ENCODE measurements at regions not wholly inside any gene's neighbourhood (a gene's known extent, or its start where the extent isn't known, plus 50 kb on each side); places are given as distances from the start of the nearest gene placed in this dataset.

DNA sequence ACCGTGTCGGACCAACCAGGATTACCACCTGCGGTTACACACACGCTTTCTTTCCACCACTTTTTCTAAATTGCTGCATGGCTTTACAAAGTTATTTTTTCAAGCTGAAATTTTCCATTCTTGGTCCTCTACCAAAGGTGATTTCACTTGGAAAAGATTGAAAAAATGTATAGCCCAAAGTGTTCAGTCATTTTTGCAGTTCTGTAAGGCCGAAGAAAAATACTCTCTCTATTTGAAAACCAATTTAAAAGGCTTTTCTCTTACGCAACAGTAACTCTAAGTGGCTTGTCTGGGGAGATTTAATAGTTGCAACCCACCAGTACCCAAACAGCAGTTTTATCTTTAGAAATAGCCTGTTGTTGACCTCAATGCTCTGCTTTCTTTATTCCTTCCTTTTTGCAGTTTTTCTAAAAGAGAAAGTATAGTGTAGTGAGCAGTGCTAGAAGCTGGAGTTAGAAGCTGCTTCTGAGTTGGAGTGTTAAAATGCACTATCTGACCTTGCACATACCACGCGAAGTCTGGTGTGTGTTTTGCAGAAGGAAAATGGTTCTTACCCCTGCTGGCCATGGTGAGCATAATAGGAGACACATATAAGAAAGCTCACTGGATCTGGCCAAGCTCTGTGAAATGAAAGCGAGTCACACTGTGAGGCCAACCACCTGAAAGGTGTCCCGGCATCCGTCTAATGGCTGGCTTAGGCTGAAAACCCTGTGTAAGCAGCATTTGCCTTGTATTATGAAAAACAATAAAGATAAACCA, 201.0 kb upstream of the ADRA1D start:
- Histone ChIP-seq H3K27me3 (no peaks in the 10 kb centered on the region), H3K9me3 (replicated peaks in 1 of 11) (peaks cover 0 to 8% (median 6%) of the 10 kb centered on the region in 11 experiments; a peak in 7 of 22 replicates), H3K4me3 (no peak overlapping the region), H4K20me1 (no peaks in the 10 kb centered on the region), H3K4me1 (peaks cover 0 to 15% (median 0%) of the 10 kb centered on the region in 10 experiments; a peak in 4 of 20 replicates), H3K36me3 (no peaks in the 10 kb centered on the region), H3K27ac (no peak overlapping the region), H3K4me2 (no peak overlapping the region), H3K9ac (no peak overlapping the region)
- TF ChIP-seq Cebpa-rat (IDR thresholded peaks at IDR 0.05), result peak in 2 of 11 experiments; percentile 7 to 36; a peak in 3 of 22 replicates

GRCh38 chr20:4445784-4446183, 196.7 kb upstream of the ADRA1D start:
- Histone ChIP-seq H3K27ac (no peak overlapping the region), H3K9me3 (replicated peaks in 1 of 11) (peaks cover 0 to 15% (median 6%) of the 10 kb centered on the region in 11 experiments; a peak in 7 of 22 replicates), H3K9ac (no peak overlapping the region), H3K4me1 (no peaks in the 10 kb centered on the region), H3K36me3 (no peaks in the 10 kb centered on the region), H4K20me1 (no peaks in the 10 kb centered on the region), H3K27me3 (no peaks in the 10 kb centered on the region), H3K4me2 (no peak overlapping the region), H3K4me3 (no peak overlapping the region)
- TF ChIP-seq Cebpa-rat (IDR thresholded peaks at IDR 0.05), result no peak

DNA sequence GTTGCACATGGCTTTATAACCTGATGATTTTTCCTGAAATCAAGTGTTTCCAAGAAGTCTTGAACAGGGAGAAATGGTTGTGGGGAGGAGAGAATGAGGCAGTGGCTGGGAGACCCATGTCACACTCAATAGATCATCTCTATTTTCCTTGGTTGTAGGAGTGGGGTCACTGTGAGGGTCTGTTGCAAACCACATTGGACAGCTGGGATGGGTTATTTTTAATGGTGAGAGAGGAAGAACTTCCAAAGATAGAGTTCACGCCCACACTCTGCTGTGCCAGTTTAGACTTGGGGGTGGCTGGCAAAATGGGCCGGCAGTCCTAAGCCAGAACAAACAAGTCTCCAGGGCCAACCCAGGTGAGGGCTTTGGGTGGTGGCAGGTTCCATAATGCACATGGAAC, 196.2 kb upstream of the ADRA1D start:
- Histone ChIP-seq H3K9ac (no peak overlapping the region), H3K4me2 (no peak overlapping the region), H3K36me3 (no peaks in the 10 kb centered on the region), H3K4me1 (no peaks in the 10 kb centered on the region), H3K4me3 (no peak overlapping the region), H3K27ac (no peak overlapping the region), H3K27me3 (no peaks in the 10 kb centered on the region), H3K9me3 (replicated peaks in 1 of 11) (peaks cover 0 to 15% (median 6%) of the 10 kb centered on the region in 11 experiments; a peak in 7 of 22 replicates), H4K20me1 (no peaks in the 10 kb centered on the region)
- no peak for TF ChIP-seq Cebpa-rat (IDR thresholded peaks at IDR 0.05)

GRCh38 chr20:4444404-4444803, 195.3 kb upstream of the ADRA1D start:
- Histone ChIP-seq H3K9ac (no peak overlapping the region), H3K4me1 (no peaks in the 10 kb centered on the region)

DNA sequence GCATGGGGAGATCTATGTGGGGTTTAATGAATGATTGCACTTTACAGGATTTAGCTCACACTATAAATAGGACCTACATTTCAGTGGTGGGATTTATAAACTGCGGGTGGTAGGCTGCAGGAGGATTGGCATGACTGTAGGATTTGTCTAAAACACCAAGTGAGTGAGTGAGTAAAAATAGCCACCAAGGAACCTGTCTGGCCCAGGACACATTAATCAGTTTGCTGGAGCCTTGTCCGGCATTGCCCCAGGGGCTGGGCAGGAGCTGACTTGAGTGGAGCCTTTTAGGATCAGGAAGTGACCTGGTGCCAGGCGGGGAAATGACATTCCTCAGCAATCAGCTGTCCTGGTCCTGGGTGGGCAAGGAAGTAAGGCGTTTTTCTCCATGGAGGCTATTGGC, 193.9 kb upstream of the ADRA1D start:
- Histone ChIP-seq H4K20me1 (no peaks in the 10 kb centered on the region), H3K4me2 (no peak overlapping the region), H3K9ac (no peak overlapping the region), H3K36me3 (no peaks in the 10 kb centered on the region), H3K9me3 (replicated peaks in 1 of 11) (peaks cover 0 to 15% (median 6%) of the 10 kb centered on the region in 11 experiments; a peak in 7 of 22 replicates), H3K4me3 (no peak overlapping the region), H3K27me3 (no peaks in the 10 kb centered on the region), H3K4me1 (no peaks in the 10 kb centered on the region), H3K27ac (no peak overlapping the region)
- no peak for TF ChIP-seq Cebpa-rat (IDR thresholded peaks at IDR 0.05)

More at GRCh38 chr20:4444404-4444803, 195.3 kb upstream of the ADRA1D start:
- H3K27ac ChIP-seq, result no peak overlapping the region
- no peaks in the 10 kb centered on the region for H3K36me3 ChIP-seq
- TF ChIP-seq Cebpa-rat (IDR thresholded peaks at IDR 0.05), result no peak
- H3K4me2 ChIP-seq, result no peak overlapping the region
- no peak overlapping the region for H3K4me3 ChIP-seq
- peaks cover 0 to 15% (median 6%) of the 10 kb centered on the region in 11 experiments; a peak in 7 of 22 replicates for H3K9me3 ChIP-seq (replicated peaks in 1 of 11)
- H4K20me1 ChIP-seq, result no peaks in the 10 kb centered on the region
- no peaks in the 10 kb centered on the region for H3K27me3 ChIP-seq

DNA sequence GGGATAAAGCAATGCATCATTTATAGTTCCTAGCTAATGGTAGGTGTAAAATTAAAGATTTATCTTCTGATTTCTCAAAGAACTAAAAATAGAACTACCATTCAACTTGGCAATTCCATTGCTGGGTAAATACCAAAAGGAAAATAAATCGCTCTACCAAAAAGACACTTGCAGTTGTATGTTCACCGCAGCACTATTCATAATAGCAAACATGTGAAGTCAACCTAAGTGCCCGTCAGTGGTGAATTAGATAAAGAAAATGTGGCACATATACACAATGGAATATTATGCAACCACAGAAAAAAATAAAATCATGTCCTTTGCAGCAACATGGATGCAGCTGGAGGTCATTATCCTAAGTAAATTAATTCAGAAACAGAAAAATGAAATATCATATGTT, 192.8 kb upstream of the ADRA1D start:
- H3K9me3 ChIP-seq (replicated peaks in 1 of 11), result peaks cover 0 to 13% (median 4%) of the 10 kb centered on the region in 11 experiments; a peak in 7 of 22 replicates
- H3K4me2 ChIP-seq, result no peak overlapping the region
- no peak for TF ChIP-seq Cebpa-rat (IDR thresholded peaks at IDR 0.05)
- H4K20me1 ChIP-seq, result no peaks in the 10 kb centered on the region
- no peaks in the 10 kb centered on the region for H3K27me3 ChIP-seq
- no peak overlapping the region for H3K27ac ChIP-seq
- H3K4me1 ChIP-seq, result no peaks in the 10 kb centered on the region; a peak in 1 of 20 replicates
- no peaks in the 10 kb centered on the region for H3K36me3 ChIP-seq
- no peak overlapping the region for H3K4me3 ChIP-seq
- no peak overlapping the region for H3K9ac ChIP-seq

DNA sequence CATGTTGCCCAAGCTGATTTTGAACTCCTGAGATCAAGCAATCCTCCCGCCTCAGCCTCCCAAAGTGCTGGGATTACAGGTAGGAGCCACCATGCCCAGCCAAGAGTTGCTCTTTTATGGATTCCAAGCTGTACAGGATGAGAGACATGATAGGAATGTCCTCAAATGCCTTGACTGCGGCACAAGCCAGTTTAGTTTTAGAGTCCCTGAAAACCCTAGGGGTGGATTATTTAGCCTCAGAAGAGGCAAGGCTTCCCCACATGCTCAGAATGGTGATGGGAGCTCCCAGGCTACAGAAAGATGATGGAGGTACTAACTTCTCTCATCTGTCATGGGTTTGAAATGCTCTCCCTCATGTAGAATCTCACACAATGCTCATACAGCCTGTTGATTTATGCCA, 192.1 kb upstream of the ADRA1D start:
- Histone ChIP-seq H3K27me3 (no peaks in the 10 kb centered on the region), H4K20me1 (no peaks in the 10 kb centered on the region), H3K4me2 (no peak overlapping the region), H3K4me3 (no peak overlapping the region), H3K36me3 (no peaks in the 10 kb centered on the region), H3K9me3 (replicated peaks in 1 of 11) (peaks cover 0 to 8% (median 0%) of the 10 kb centered on the region in 11 experiments; a peak in 1 of 22 replicates), H3K4me1 (peaks cover 0 to 4% (median 0%) of the 10 kb centered on the region in 10 experiments; a peak in 2 of 20 replicates), H3K27ac (no peak overlapping the region), H3K9ac (no peak overlapping the region)
- no peak for TF ChIP-seq Cebpa-rat (IDR thresholded peaks at IDR 0.05)

DNA sequence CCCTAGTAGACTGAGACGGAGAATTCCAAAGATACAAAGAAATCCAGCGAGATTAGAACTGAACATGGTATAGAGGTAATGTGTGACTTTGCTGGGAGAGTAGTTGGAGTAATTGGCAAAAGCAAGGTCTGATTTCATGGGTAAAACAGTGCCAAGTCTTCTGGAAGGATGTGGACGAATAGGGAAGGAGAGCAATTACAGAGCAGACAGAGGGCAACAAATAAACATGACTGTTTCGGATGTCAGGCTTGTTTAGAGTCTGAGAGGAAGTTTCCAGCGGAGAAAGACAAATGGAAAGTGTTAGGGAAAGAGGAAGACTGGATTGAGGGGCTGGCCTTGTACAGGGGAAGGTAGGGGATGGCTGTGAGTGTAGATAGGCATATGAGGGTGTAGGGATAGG, 190.4 kb upstream of the ADRA1D start:
- H3K36me3 ChIP-seq, result no peaks in the 10 kb centered on the region
- no peak overlapping the region for H3K9ac ChIP-seq
- H3K4me2 ChIP-seq, result no peak overlapping the region
- no peaks in the 10 kb centered on the region for H4K20me1 ChIP-seq
- H3K9me3 ChIP-seq (replicated peaks in 1 of 11), result peaks cover 0 to 8% (median 0%) of the 10 kb centered on the region in 11 experiments; a peak in 1 of 22 replicates
- peaks cover 0 to 4% (median 0%) of the 10 kb centered on the region in 10 experiments; a peak in 3 of 20 replicates for H3K4me1 ChIP-seq
- no peak for TF ChIP-seq Cebpa-rat (IDR thresholded peaks at IDR 0.05)
- no peaks in the 10 kb centered on the region for H3K27me3 ChIP-seq
- no peak overlapping the region for H3K27ac ChIP-seq
- H3K4me3 ChIP-seq, result no peak overlapping the region

GRCh38 chr20:4437131-4437530, 188.0 kb upstream of the ADRA1D start:
- peak overlapping the region in 1 of 11 experiments; percentile 8; a peak in 1 of 22 replicates for H3K4me2 ChIP-seq
- no peak overlapping the region for H3K4me3 ChIP-seq
- H3K27ac ChIP-seq, result no peak overlapping the region
- no peaks in the 10 kb centered on the region for H3K9me3 ChIP-seq (replicated peaks in 1 of 11)
- H3K36me3 ChIP-seq, result no peaks in the 10 kb centered on the region
- H3K4me1 ChIP-seq, result peaks cover 0 to 4% (median 0%) of the 10 kb centered on the region in 10 experiments; a peak in 3 of 20 replicates
- H4K20me1 ChIP-seq, result no peaks in the 10 kb centered on the region
- no peak for TF ChIP-seq Cebpa-rat (IDR thresholded peaks at IDR 0.05)
- H3K9ac ChIP-seq, result no peak overlapping the region
- H3K27me3 ChIP-seq, result no peaks in the 10 kb centered on the region

Measured in BLaER1 treated with 17β-estradiol and CSF1 and Interleukin-3, amounts not matched to agents 10 nM and 100 nM (cell line).